H1 (cell line): ENCODE measurements at regions not wholly inside any gene's neighbourhood (a gene's known extent, or its start where the extent isn't known, plus 50 kb on each side); places are given as distances from the start of the nearest gene placed in this dataset.

Experiments used
- CBX8 ChIP-seq: fragments of 300-800, 300-1000 bp; sonication (generic); IDR thresholded peaks from 2 replicates; pipeline ENCODE4 v1.7.1; 2016; ENCODE audit warnings: low read depth, low read length, borderline replicate concordance
- CEBPB ChIP-seq: IDR thresholded peaks from 2 replicates; pipeline ENCODE4 v1.6.1; 2012; ENCODE audit warnings: low read depth, low read length
- POLR2A ChIP-seq, 2 experiments: IDR thresholded peaks; 1 replicate in 1 of 2; 2 replicates in 1 of 2; pipeline ENCODE4 v1.6.1; 2011; ENCODE audit warnings: low read depth in 2 of 2, low read length in 2 of 2, mild to moderate bottlenecking in 2 of 2; ENCODE audit errors: control extremely low read depth in 1 of 2
- POLR2AphosphoS5 ChIP-seq: IDR thresholded peaks from 2 replicates; pipeline ENCODE4 v1.6.1; 2011; ENCODE audit warnings: low read depth, low read length

DNA sequence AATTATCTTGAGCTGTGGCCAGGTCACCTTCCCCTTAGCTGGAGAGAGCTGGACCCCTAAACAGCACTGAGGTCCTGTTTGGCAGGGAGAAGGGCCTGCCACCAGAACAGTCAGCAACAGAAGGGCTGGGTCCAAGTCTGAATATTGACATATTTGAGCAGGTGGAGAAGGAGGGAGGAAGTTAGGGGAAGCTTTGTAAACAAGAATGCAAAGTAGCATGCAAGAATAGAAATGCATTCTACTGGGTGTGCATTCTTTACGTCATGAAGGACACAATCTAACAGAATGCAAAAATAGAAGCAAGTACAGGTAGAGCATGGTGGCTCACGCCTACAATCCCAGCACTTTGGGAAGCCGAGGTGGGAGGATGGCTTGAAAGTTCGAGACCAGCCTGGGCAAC lies 100.5 kb downstream of the QRSL1 start (continued):
- TF ChIP-seq POLR2AphosphoS5 (no peak), CEBPB (no peak), CBX8 (no peak), POLR2A (IDR thresholded peaks at IDR 0.05; ENCODE audit: control extremely low read depth in 1 of 2, low read depth in 2 of 2, low read length in 2 of 2) (no peak)
